Hepatocyte (in vitro differentiated cells): ENCODE measurements at regions not wholly inside any gene's neighbourhood (a gene's known extent, or its start where the extent isn't known, plus 50 kb on each side); places are given as distances from the start of the nearest gene placed in this dataset.

Experiments
- DNase-seq: peaks from one replicate; pipeline ENCODE4 v3.0.0-alpha.2; 2016; ENCODE audit warnings: low spot score
- H2AFZ ChIP-seq: fragments of 200-600 bp; sonication (generic); 2 replicates; pipeline ENCODE4 v1.6.0; 2016; ENCODE audit warnings: antibody characterized with exemption, mild to moderate bottlenecking
- H3K27ac ChIP-seq: fragments of 200-600 bp; sonication (generic); 2 replicates; pipeline ENCODE4 v1.5.1; 2016; ENCODE audit warnings: mild to moderate bottlenecking
- H3K27me3 ChIP-seq: fragments of 200-600 bp; sonication (generic); 2 replicates; pipeline ENCODE4 v1.6.1; 2016
- H3K36me3 ChIP-seq: fragments of 200-600 bp; sonication (generic); replicated peaks from 2 replicates; pipeline ENCODE4 v1.5.1; 2016; ENCODE audit warnings: low read depth; ENCODE audit not compliant: insufficient read depth
- H3K4me1 ChIP-seq: fragments of 200-600 bp; sonication (generic); 2 replicates; pipeline ENCODE4 v1.5.1; 2016; ENCODE audit warnings: mild to moderate bottlenecking, moderate library complexity; ENCODE audit not compliant: insufficient read depth
- H3K4me2 ChIP-seq: fragments of 200-600 bp; sonication (generic); 2 replicates; pipeline ENCODE4 v1.6.0; 2016
- H3K4me3 ChIP-seq: fragments of 200-600 bp; sonication (generic); 2 replicates; pipeline ENCODE4 v1.5.1; 2016; ENCODE audit warnings: mild to moderate bottlenecking
- H3K79me2 ChIP-seq: fragments of 200-600 bp; sonication (generic); 2 replicates; pipeline ENCODE4 v1.6.0; 2017; ENCODE audit warnings: mild to moderate bottlenecking
- H3K9me2 ChIP-seq: fragments of 200-600 bp; sonication (generic); replicated peaks from 2 replicates; pipeline ENCODE4 v1.6.0; 2017; ENCODE audit warnings: mild to moderate bottlenecking; ENCODE audit not compliant: insufficient read depth
- H3K9me3 ChIP-seq: fragments of 200-600 bp; sonication (generic); 2 replicates; pipeline ENCODE4 v1.5.1; 2016; ENCODE audit warnings: low read depth, mild to moderate bottlenecking
- H4K20me1 ChIP-seq: fragments of 200-600 bp; sonication (generic); 2 replicates; pipeline ENCODE4 v1.6.0; 2016; ENCODE audit warnings: mild to moderate bottlenecking; ENCODE audit not compliant: insufficient read depth, poor library complexity, severe bottlenecking
- CTCF ChIP-seq: fragments of 200-600 bp; sonication (generic); IDR thresholded peaks from 2 replicates; pipeline ENCODE4 v1.5.1; 2016; ENCODE audit warnings: antibody characterized with exemption, mild to moderate bottlenecking; ENCODE audit not compliant: poor library complexity
- EZH2 ChIP-seq: fragments of 200-600 bp; sonication (generic); IDR thresholded peaks from 2 replicates; pipeline ENCODE4 v1.6.1; 2016; ENCODE audit warnings: antibody characterized with exemption, mild to moderate bottlenecking, borderline replicate concordance
- EZH2phosphoT487 ChIP-seq: fragments of 200-600 bp; sonication (generic); IDR thresholded peaks from one replicate; pipeline ENCODE4 v1.6.1; 2018; ENCODE audit warnings: antibody characterized with exemption, mild to moderate bottlenecking, low read depth, moderate library complexity; ENCODE audit not compliant: unreplicated experiment, severe bottlenecking
- WGBS: methylation state at CpG from one replicate; pipeline ENCODE4 v1.1.6; 2016; ENCODE audit warnings: low lambda C conversion rate; ENCODE audit errors: missing lambda C conversion rate; 5-methylcytosine and 5-hydroxymethylcytosine counted together

- no peaks in the 10 kb centered on the region for H3K27me3 ChIP-seq
- H2AFZ ChIP-seq, result no peak overlapping the region
- peak overlapping the region; percentile 45 for H3K4me2 ChIP-seq
- H4K20me1 ChIP-seq, result no peaks in the 10 kb centered on the region
- peaks cover 11% of the 10 kb centered on the region for H3K4me1 ChIP-seq
- H3K9me2 ChIP-seq, result no peaks in the 10 kb centered on the region
- TF ChIP-seq EZH2, result no peak
- TF ChIP-seq CTCF, result no peak
- no peak for TF ChIP-seq EZH2phosphoT487
- no peak overlapping the region for H3K4me3 ChIP-seq
- H3K36me3 ChIP-seq, result no peaks in the 10 kb centered on the region
- H3K79me2 ChIP-seq, result peaks cover 4% of the 10 kb centered on the region
- DNase-seq, result no peak
- no peak overlapping the region for H3K27ac ChIP-seq
- H3K9me3 ChIP-seq, result no peaks in the 10 kb centered on the region
Measured at GRCh38 chr1:215007880-215008279, 74.7 kb upstream of the KCNK2 start.

DNA sequence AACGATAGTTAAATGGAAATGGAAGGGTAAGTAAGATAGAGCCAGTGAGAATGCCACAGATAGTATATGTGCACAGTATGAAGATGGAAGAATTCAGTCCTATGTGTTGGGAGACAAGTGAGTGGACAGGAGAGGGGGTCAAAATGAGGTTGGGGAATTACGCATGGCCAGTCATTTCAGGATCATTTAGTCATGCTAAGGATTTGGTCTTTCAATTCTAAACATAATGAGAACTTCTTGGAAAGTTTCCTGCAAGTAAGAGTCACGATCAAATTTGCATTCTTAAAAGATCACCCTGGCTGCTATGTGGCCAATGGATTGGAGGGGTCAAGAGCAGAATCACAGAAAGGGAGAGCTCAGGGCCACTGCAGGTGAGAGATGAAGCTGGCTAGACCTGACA lies 64.0 kb upstream of the KCNK2 start:
- WGBS, result 77% methylated on average over 3 of the region's 3 CpGs
- Histone ChIP-seq H2AFZ (no peak overlapping the region), H3K9me3 (no peaks in the 10 kb centered on the region), H3K4me2 (no peak overlapping the region), H3K4me1 (no peaks in the 10 kb centered on the region), H3K9me2 (no peaks in the 10 kb centered on the region), H3K36me3 (no peaks in the 10 kb centered on the region), H3K79me2 (no peaks in the 10 kb centered on the region), H3K27ac (no peak overlapping the region), H3K4me3 (no peak overlapping the region), H4K20me1 (no peaks in the 10 kb centered on the region), H3K27me3 (no peaks in the 10 kb centered on the region)
- no peak for DNase-seq
- no peak for TF ChIP-seq EZH2phosphoT487
- TF ChIP-seq CTCF, result no peak
- no peak for TF ChIP-seq EZH2

GRCh38 chr1:215022204-215022603 lies 60.3 kb upstream of the KCNK2 start:
- no peak for DNase-seq
- Histone ChIP-seq H3K27me3 (no peaks in the 10 kb centered on the region), H3K9me2 (no peaks in the 10 kb centered on the region), H3K4me1 (no peaks in the 10 kb centered on the region), H3K36me3 (no peaks in the 10 kb centered on the region), H3K9me3 (no peaks in the 10 kb centered on the region), H3K4me3 (no peak overlapping the region), H3K79me2 (no peaks in the 10 kb centered on the region), H4K20me1 (no peaks in the 10 kb centered on the region), H2AFZ (no peak overlapping the region), H3K27ac (peak overlapping the region; percentile 21), H3K4me2 (no peak overlapping the region)
- 56% methylated on average over 1 of the region's 1 CpG for WGBS
- TF ChIP-seq EZH2 (no peak), EZH2phosphoT487 (no peak), CTCF (no peak)

DNA sequence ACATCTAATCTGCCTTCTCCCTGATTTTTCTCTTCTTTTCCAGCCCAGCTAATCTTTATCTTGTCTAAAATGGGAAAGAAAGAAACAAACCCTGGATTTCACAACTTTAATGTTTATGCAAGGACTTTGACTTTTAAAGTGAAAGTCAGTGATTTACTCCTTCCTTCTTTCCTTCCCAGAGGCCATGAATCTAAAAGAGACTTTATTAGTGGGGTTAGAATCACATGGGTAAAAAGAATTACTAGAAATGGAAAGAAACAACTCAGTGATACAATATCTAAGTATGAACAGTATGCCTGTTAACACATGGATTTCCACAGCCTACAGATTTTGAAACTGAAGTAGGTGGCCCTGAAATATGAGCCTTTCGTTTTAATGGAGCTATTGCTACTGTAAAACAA lies 59.8 kb upstream of the KCNK2 start:
- H3K4me3 ChIP-seq, result no peak overlapping the region
- peak overlapping the region; percentile 12 for H3K4me2 ChIP-seq
- no peaks in the 10 kb centered on the region for H4K20me1 ChIP-seq
- no peaks in the 10 kb centered on the region for H3K9me2 ChIP-seq
- no peaks in the 10 kb centered on the region for H3K36me3 ChIP-seq
- WGBS, result 55% methylated on average over 1 of the region's 1 CpG
- no peaks in the 10 kb centered on the region for H3K79me2 ChIP-seq
- H3K4me1 ChIP-seq, result no peaks in the 10 kb centered on the region
- H2AFZ ChIP-seq, result no peak overlapping the region
- peak overlapping the region; percentile 21 for H3K27ac ChIP-seq
- H3K27me3 ChIP-seq, result no peaks in the 10 kb centered on the region
- DNase-seq, result no peak
- TF ChIP-seq EZH2 (no peak), CTCF (no peak), EZH2phosphoT487 (no peak)
- H3K9me3 ChIP-seq, result no peaks in the 10 kb centered on the region
